Activated T-helper 2 cell treated with anti-CD3 and anti-CD28 coated beads, Interferon-gamma antibody, Interleukin-2, Interleukin-4, amounts not matched to agents 10 μg/mL and 5 μg/mL and 100 μg/mL, durations not matched to agents 14 hours and 24 hours and 36 hours (primary cell): ENCODE measurements at regions not wholly inside any gene's neighbourhood (a gene's known extent, or its start where the extent isn't known, plus 50 kb on each side); places are given as distances from the start of the nearest gene placed in this dataset.
"Not testable (repeated sequence)": the region's sequence is repeated elsewhere in the genome, so short reads cannot be mapped to it uniquely, and the experiment has no call there.

Experiments used
- DNase-seq: peaks from one replicate; pipeline ENCODE4 v3.0.0; 2021; ENCODE audit warnings: low spot score
- H3K27ac Mint-ChIP-seq: one replicate; pipeline ENCODE4 v1.8.0; 2021; ENCODE audit warnings: mixed read lengths
- H3K27me3 Mint-ChIP-seq: one replicate; pipeline ENCODE4 v1.8.0; 2021; ENCODE audit warnings: low read depth, mixed read lengths
- H3K36me3 Mint-ChIP-seq: one replicate; pipeline ENCODE4 v1.8.0; 2021; ENCODE audit warnings: low read depth, mixed read lengths
- H3K4me1 Mint-ChIP-seq: one replicate; pipeline ENCODE4 v1.8.0; 2021; ENCODE audit warnings: low read depth, mixed read lengths
- H3K4me3 Mint-ChIP-seq: one replicate; pipeline ENCODE4 v1.8.0; 2021; ENCODE audit warnings: low read depth, mild to moderate bottlenecking, moderate library complexity, mixed read lengths
- H3K9me3 Mint-ChIP-seq: one replicate; pipeline ENCODE4 v1.8.0; 2021; ENCODE audit warnings: mixed read lengths
- intact Hi-C: fragments of 100-400 bp; cut with micrococcal nuclease; formaldehyde crosslinking; loops from one replicate; pipeline ENCODE4 v1.15.1; 2023

DNA sequence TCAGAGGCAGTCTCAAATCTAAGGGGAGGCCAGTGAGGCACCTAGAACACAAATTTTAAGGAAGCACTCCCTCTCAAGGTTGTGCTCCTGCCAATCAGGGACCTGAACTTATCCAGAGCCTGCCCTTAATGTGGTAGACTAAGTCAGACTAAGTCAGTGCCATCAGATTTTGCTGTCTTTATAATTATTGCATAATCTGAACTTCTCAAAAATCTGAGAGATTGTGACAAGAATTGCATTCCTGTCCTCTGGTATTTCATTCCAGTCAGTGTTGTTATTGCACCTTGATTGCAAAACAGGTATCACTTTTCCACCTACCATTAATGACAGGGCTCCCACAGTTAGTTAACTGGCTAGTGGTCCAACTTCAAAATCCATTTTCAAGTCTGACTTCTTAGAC is 197.1 kb upstream of the HCN1 start:
- Mint-ChIP-seq H3K4me1 (no peaks in the 10 kb centered on the region), H3K36me3 (no peaks in the 10 kb centered on the region), H3K4me3 (no peak overlapping the region), H3K27ac (no peak overlapping the region), H3K9me3 (peaks cover 48% of the 10 kb centered on the region), H3K27me3 (no peaks in the 10 kb centered on the region)
- intact Hi-C loops: no loop called here
- DNase-seq: no peak

DNA sequence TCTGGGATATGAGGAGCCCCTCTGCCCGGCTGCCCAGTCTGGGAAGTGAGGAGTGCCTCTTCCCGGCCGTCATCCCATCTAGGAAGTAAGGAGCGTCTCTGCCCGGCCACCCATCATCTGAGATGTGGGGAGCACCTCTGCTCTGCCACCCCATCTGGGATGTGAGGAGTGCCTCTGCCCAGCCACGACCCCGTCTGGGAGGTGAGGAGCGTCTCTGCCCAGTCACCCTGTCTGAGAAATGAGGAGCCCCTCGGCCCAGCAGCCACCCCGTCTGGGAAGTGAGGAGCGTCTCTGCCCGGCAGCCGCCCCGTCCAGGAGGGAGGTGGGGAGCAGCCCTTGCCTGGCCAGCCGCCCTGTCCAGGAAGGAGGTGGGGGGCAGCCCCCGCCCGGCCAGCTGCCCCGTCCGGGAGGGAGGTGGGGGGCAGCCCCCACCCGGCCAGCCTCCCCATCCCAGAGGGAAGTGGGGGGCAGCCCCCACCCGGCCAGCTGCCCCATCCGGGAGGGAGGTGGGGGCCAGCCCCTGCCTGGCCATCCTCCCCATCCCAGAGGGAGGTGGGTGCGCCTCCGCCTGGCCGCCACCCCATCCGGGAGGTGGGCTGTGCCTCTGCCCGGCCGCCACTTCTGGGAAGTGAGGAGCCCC is 194.4 kb upstream of the HCN1 start:
- intact Hi-C loops: not testable (repeated sequence)

GRCh38 chr5:45862763-45863162 is 166.6 kb upstream of the HCN1 start:
- H3K9me3 Mint-ChIP-seq: peaks cover 51% of the 10 kb centered on the region
- DNase-seq: no peak
- no peak overlapping the region for H3K27ac Mint-ChIP-seq
- H3K4me3 Mint-ChIP-seq: no peak overlapping the region
- H3K27me3 Mint-ChIP-seq: no peaks in the 10 kb centered on the region
- intact Hi-C loops: no loop called here
- H3K4me1 Mint-ChIP-seq: no peaks in the 10 kb centered on the region
- H3K36me3 Mint-ChIP-seq: no peaks in the 10 kb centered on the region

More for the DNA sequence above, 194.4 kb upstream of the HCN1 start:
- H3K36me3 Mint-ChIP-seq, DNase-seq, H3K27ac Mint-ChIP-seq, H3K4me3 Mint-ChIP-seq, H3K4me1 Mint-ChIP-seq, H3K27me3 Mint-ChIP-seq: not testable (repeated sequence)
- H3K9me3 Mint-ChIP-seq: peaks cover 46% of the 10 kb centered on the region

GRCh38 chr5:45847877-45848276 is 151.7 kb upstream of the HCN1 start:
- no peaks in the 10 kb centered on the region for H3K4me1 Mint-ChIP-seq
- H3K36me3 Mint-ChIP-seq: no peaks in the 10 kb centered on the region
- intact Hi-C loops: no loop called here
- no peaks in the 10 kb centered on the region for H3K27me3 Mint-ChIP-seq
- H3K4me3 Mint-ChIP-seq: no peak overlapping the region
- no peak overlapping the region for H3K27ac Mint-ChIP-seq
- DNase-seq: no peak
- H3K9me3 Mint-ChIP-seq: peaks cover 53% of the 10 kb centered on the region

DNA sequence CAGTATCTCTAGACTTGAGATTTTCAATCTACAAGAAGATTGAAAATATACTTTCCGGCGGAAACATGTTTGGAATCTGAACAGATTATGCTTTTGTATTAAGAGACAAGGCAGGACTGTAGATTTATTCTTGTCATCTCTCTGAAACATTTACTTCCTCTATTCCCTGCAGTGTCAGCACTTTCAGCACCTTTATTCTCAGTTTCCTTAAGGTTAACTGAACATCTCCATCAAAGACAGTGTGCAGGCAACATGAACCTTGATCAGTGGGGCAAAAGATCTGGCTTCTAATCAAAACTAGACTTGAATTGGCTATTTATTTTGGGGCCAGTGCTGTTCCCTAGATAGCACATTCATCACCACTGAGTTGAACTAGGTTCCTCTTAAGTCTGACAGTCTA is 129.9 kb upstream of the HCN1 start:
- peaks cover 59% of the 10 kb centered on the region for H3K9me3 Mint-ChIP-seq
- DNase-seq: no peak
- H3K4me1 Mint-ChIP-seq: no peaks in the 10 kb centered on the region
- H3K27ac Mint-ChIP-seq: no peak overlapping the region
- intact Hi-C loops: no loop called here
- no peak overlapping the region for H3K4me3 Mint-ChIP-seq
- H3K36me3 Mint-ChIP-seq: no peaks in the 10 kb centered on the region
- H3K27me3 Mint-ChIP-seq: no peaks in the 10 kb centered on the region

GRCh38 chr5:45800331-45800730 is 104.2 kb upstream of the HCN1 start:
- DNase-seq: no peak
- Mint-ChIP-seq H3K9me3 (peaks cover 43% of the 10 kb centered on the region), H3K27me3 (no peaks in the 10 kb centered on the region), H3K4me3 (no peak overlapping the region), H3K36me3 (no peaks in the 10 kb centered on the region), H3K4me1 (no peaks in the 10 kb centered on the region), H3K27ac (no peak overlapping the region)
- intact Hi-C loops: no loop called here

GRCh38 chr5:45799388-45799787 is 103.2 kb upstream of the HCN1 start:
- Mint-ChIP-seq H3K36me3 (no peaks in the 10 kb centered on the region), H3K4me3 (no peak overlapping the region), H3K4me1 (no peaks in the 10 kb centered on the region), H3K9me3 (peaks cover 36% of the 10 kb centered on the region), H3K27me3 (no peaks in the 10 kb centered on the region), H3K27ac (no peak overlapping the region)
- DNase-seq: no peak
- intact Hi-C loops: no loop called here

GRCh38 chr5:45796959-45797553 is 100.9 kb upstream of the HCN1 start:
- intact Hi-C loops: no loop called here
- Mint-ChIP-seq H3K9me3 (peaks cover 38% of the 10 kb centered on the region), H3K27ac (no peak overlapping the region), H3K27me3 (no peaks in the 10 kb centered on the region), H3K36me3 (no peaks in the 10 kb centered on the region), H3K4me1 (no peaks in the 10 kb centered on the region), H3K4me3 (no peak overlapping the region)
- DNase-seq: no peak

DNA sequence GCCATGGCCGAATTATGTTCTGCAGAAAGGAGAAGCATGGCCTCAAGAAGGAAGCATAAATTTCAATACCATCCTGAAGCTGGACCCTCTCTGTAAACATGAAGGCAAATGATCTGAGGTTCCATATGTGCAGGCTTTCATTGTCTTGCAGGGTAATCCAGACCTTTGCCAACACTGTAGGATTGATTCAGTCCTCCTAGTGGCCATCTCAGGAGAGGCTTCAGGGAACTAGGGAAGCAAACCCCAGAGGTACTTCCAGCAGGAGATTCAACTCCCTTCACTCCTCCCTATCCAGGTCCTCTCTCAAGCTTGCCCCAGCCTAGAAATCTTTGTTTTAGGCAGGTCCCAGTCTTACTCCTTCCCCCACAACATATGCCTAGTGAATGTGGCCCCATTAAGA is 99.3 kb upstream of the HCN1 start:
- Mint-ChIP-seq H3K9me3 (peaks cover 32% of the 10 kb centered on the region), H3K4me3 (no peak overlapping the region), H3K27me3 (no peaks in the 10 kb centered on the region), H3K4me1 (no peaks in the 10 kb centered on the region), H3K36me3 (no peaks in the 10 kb centered on the region), H3K27ac (no peak overlapping the region)
- no peak for DNase-seq
- intact Hi-C loops: no loop called here

- H3K9me3 Mint-ChIP-seq: peaks cover 33% of the 10 kb centered on the region
- H3K4me1 Mint-ChIP-seq: no peaks in the 10 kb centered on the region
- no peak for DNase-seq
- intact Hi-C loops: no loop called here
- no peaks in the 10 kb centered on the region for H3K36me3 Mint-ChIP-seq
- no peaks in the 10 kb centered on the region for H3K27me3 Mint-ChIP-seq
- no peak overlapping the region for H3K27ac Mint-ChIP-seq
- H3K4me3 Mint-ChIP-seq: no peak overlapping the region
These were observed 97.7 kb upstream of the HCN1 start for GRCh38 chr5:45793638-45794532.

DNA sequence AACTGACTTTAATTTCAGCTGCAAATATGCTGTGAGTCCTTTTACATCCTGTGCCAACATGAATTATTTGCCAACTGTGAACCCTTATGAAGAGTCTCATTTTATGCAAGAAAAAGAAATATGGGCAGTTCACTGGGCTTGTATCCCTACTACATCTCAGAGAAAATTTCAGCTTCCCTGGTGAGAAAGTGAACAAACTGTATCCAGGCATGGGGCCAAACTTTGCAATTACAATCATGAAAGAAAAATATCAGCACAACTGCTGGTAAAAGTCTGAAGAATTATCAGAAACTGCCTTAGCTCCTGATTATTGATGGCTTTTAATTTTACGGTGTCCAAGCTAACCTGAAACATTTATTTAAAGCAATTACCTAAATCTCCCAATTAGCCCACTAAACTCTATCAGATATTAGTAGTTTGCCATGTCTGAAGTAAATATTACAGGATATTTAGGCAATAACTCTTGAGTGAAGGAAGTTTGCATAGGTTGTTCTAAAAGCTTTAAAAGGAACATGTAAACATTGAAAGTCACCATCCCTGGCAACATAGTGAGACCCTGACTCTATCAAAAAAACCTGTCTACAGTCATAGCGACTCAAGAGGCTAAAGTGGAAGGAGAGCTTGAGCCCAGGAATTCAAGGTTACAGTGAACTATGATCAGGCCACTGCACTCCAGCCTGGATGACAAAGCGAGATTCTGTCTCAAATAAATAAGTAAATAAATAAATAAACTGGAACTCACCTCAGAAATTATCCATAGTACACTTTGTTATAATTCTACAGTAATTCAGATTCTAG is 83.9 kb upstream of the HCN1 start:
- H3K36me3 Mint-ChIP-seq: no peaks in the 10 kb centered on the region
- H3K9me3 Mint-ChIP-seq: peaks cover 56% of the 10 kb centered on the region
- intact Hi-C loops: no loop called here
- H3K4me1 Mint-ChIP-seq: no peaks in the 10 kb centered on the region
- no peaks in the 10 kb centered on the region for H3K27me3 Mint-ChIP-seq
- H3K4me3 Mint-ChIP-seq: no peak overlapping the region
- H3K27ac Mint-ChIP-seq: no peak overlapping the region
- DNase-seq: no peak

- peaks cover 44% of the 10 kb centered on the region for H3K9me3 Mint-ChIP-seq
- H3K27ac Mint-ChIP-seq: no peak overlapping the region
- no peaks in the 10 kb centered on the region for H3K27me3 Mint-ChIP-seq
- DNase-seq: no peak
- intact Hi-C loops: no loop called here
- H3K36me3 Mint-ChIP-seq: no peaks in the 10 kb centered on the region
- H3K4me3 Mint-ChIP-seq: no peak overlapping the region
- no peaks in the 10 kb centered on the region for H3K4me1 Mint-ChIP-seq
These were observed 78.3 kb upstream of the HCN1 start for GRCh38 chr5:45774528-45774927.
